ENCODE measurements at regions not wholly inside any gene's neighbourhood (a gene's known extent, or its start where the extent isn't known, plus 50 kb on each side); places are given as distances from the start of the nearest gene placed in this dataset.

- TF ChIP-seq POLR2A (IDR thresholded peaks at IDR 0.05; ENCODE audit: low read length): no peak
- TF ChIP-seq GATA1 (IDR thresholded peaks at IDR 0.05; ENCODE audit: low read depth, low read length): no peak
Observed at GRCh38 chr2:175418224-175418835, 236.8 kb upstream of the ATP5MC3 start.
